GM12891 (cell line): ENCODE measurements at regions not wholly inside any gene's neighbourhood (a gene's known extent, or its start where the extent isn't known, plus 50 kb on each side); places are given as distances from the start of the nearest gene placed in this dataset.

ENCODE experiments used
- POLR2A ChIP-seq: IDR thresholded peaks from 2 replicates; pipeline ENCODE4 v1.6.1; 2011; ENCODE audit warnings: low read depth, low read length, control low read depth
- POLR2AphosphoS5 ChIP-seq: IDR thresholded peaks from 2 replicates; pipeline ENCODE4 v1.6.1; 2011; ENCODE audit warnings: low read depth, low read length, control low read depth
- TAF1 ChIP-seq: IDR thresholded peaks from 2 replicates; pipeline ENCODE4 v1.6.1; 2011; ENCODE audit warnings: low read depth, low read length, control low read depth

DNA sequence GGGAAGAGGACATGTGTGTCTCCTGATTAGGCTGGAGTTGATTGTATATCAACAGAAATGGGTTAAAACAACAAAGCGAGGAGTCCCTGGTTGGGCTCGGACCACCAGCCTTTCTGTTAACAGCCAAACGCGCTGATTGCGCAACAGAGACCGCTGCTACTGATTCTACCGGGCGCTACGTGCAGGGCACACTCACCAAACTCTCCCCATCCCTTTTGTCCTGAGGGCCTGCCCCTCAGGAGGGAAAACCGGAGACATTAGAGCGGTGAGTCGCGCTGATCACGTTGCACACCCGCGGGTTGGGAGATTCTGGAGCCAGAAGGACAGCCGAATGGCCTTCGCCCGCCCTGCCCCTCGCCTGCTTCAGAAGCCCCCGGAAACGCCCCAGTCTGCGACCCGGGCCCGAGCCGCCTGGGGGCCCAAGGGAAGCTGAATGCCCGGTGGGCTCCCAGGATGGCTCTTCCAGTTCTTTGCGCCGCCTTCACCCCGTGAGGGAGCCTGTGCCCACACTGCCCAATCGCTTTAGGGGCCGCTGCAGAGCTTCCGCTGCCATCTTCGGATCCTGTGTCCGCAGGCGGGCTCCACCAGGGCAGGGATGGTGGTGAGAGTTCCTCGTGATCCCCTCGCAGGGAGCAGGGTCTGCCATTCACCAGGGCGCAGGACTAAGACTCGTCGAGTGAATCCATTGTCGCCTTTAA is 165.4 kb upstream of the NBPF11 start:
- no peak for TF ChIP-seq POLR2A
- TF ChIP-seq POLR2AphosphoS5 = no peak
- no peak for TF ChIP-seq TAF1
